Effector memory CD8-positive, alpha-beta T cell (primary cell): ENCODE measurements at regions not wholly inside any gene's neighbourhood (a gene's known extent, or its start where the extent isn't known, plus 50 kb on each side); places are given as distances from the start of the nearest gene placed in this dataset.

ENCODE experiments used
- ATAC-seq: fragments of 150-1000 bp; cut with Tn5 transposase; replicated peaks from 2 replicates; pipeline ENCODE4 v1.10.0; 2021; ENCODE audit warnings: mild to moderate bottlenecking, moderate library complexity
- DNase-seq, 3 experiments: peaks; one replicate each; pipeline ENCODE4 v3.0.0; 2021
- H3K27ac Mint-ChIP-seq, 2 donors: one replicate each; pipeline ENCODE4 v1.8.0; 2022; ENCODE audit warnings: mild to moderate bottlenecking in 2 of 2, mixed read lengths in 2 of 2, moderate library complexity in 2 of 2
- H3K27me3 Mint-ChIP-seq, 2 donors: one replicate each; pipeline ENCODE4 v1.8.0; 2022; ENCODE audit warnings: mixed read lengths in 2 of 2
- H3K36me3 Mint-ChIP-seq: one replicate; pipeline ENCODE4 v1.8.0; 2022; ENCODE audit warnings: mild to moderate bottlenecking, moderate library complexity, mixed read lengths; ENCODE audit not compliant: insufficient read depth
- H3K4me1 Mint-ChIP-seq, 2 donors: one replicate each; pipeline ENCODE4 v1.8.0; 2022; ENCODE audit warnings: low read depth in 2 of 2, mixed read lengths in 2 of 2
- H3K4me3 Mint-ChIP-seq, 2 donors: one replicate each; pipeline ENCODE4 v1.8.0; 2022; ENCODE audit warnings: mild to moderate bottlenecking in 2 of 2, mixed read lengths in 2 of 2, moderate library complexity in 2 of 2
- H3K9me3 Mint-ChIP-seq, 2 donors: one replicate each; pipeline ENCODE4 v1.8.0; 2022; ENCODE audit warnings: mixed read lengths in 2 of 2

GRCh38 chr6:170129691-170130171 lies 161.1 kb downstream of the DLL1 start:
- ATAC-seq = no peak
- Mint-ChIP-seq H3K9me3 (no peaks in the 10 kb centered on the region), H3K4me1 (peaks cover 0 to 3% of the 10 kb centered on the region in 2 donors), H3K27ac (no peak overlapping the region), H3K36me3 (no peaks in the 10 kb centered on the region), H3K4me3 (no peak overlapping the region), H3K27me3 (peaks cover 29 to 31% of the 10 kb centered on the region in 2 donors)
- no peak for DNase-seq

- Mint-ChIP-seq H3K36me3 (no peaks in the 10 kb centered on the region), H3K4me3 (no peak overlapping the region), H3K27me3 (peaks cover 26 to 30% of the 10 kb centered on the region in 2 donors), H3K9me3 (no peaks in the 10 kb centered on the region), H3K27ac (no peak overlapping the region), H3K4me1 (peaks cover 0 to 3% of the 10 kb centered on the region in 2 donors)
- no peak for ATAC-seq
- no peak for DNase-seq
Observed at GRCh38 chr6:170128811-170129681, 161.8 kb downstream of the DLL1 start.

- Mint-ChIP-seq H3K9me3 (no peaks in the 10 kb centered on the region), H3K27me3 (peaks cover 24 to 28% of the 10 kb centered on the region in 2 donors), H3K27ac (no peak overlapping the region), H3K4me3 (no peak overlapping the region), H3K4me1 (peaks cover 0 to 3% of the 10 kb centered on the region in 2 donors), H3K36me3 (no peaks in the 10 kb centered on the region)
- ATAC-seq (no peak), DNase-seq (no peak)
Observed at GRCh38 chr6:170128346-170128745, 162.5 kb downstream of the DLL1 start.

GRCh38 chr6:170127151-170127550 lies 163.7 kb downstream of the DLL1 start:
- H3K27ac Mint-ChIP-seq = no peak overlapping the region

DNA sequence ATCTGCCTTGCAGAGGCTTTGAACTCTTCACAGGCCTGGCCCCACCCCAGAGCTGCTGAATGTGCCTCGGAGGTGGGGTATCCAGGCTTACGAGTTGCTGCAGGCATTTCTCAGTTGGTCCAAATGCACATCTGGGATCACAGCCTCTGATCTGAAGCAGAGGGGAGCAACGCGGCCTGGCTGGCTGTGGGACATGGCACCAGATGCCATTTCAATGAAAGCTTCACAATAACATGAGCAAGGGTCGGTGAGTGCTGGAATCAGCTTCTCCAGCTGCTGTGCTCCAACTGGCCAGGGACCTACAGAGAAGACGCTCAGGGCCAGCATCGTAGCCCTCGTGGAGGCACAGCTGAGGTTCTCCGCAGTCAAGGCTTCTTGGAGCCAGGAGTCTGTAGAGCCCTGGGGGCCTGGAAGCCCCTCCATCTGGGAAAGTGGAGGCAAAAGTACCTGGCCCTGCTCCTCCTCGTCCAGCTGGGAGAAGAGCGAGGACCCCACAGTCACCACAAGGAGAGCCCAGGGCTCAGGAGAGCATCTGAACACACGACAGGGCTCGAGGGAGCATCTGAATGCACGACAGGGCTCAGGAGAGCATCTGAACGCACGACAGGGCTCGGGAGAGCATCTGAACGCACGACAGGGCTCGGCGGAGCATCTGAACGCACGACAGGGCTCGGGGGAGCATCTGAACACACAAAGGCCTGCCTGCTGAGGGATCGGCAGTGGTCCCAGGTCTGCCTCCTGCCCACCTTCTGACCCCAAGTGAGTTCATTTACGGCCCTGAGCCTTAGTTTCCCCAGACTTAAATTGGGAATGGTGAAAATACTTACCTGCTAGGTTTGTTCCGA lies 165.2 kb downstream of the DLL1 start:
- no peaks in the 10 kb centered on the region for H3K36me3 Mint-ChIP-seq
- DNase-seq = no peak
- no peak for ATAC-seq
- peaks cover 13 to 22% of the 10 kb centered on the region in 2 donors for H3K27me3 Mint-ChIP-seq
- H3K4me3 Mint-ChIP-seq = no peak overlapping the region
- peaks cover 0 to 13% of the 10 kb centered on the region in 2 donors for H3K9me3 Mint-ChIP-seq
- H3K27ac Mint-ChIP-seq = no peak overlapping the region
- H3K4me1 Mint-ChIP-seq = no peaks in the 10 kb centered on the region

More at GRCh38 chr6:170127151-170127550, 163.7 kb downstream of the DLL1 start:
- DNase-seq (no peak), ATAC-seq (no peak)
- Mint-ChIP-seq H3K36me3 (no peaks in the 10 kb centered on the region), H3K4me3 (no peak overlapping the region), H3K4me1 (peaks cover 0 to 3% of the 10 kb centered on the region in 2 donors), H3K27me3 (peaks cover 24 to 28% of the 10 kb centered on the region in 2 donors), H3K9me3 (no peaks in the 10 kb centered on the region)

DNA sequence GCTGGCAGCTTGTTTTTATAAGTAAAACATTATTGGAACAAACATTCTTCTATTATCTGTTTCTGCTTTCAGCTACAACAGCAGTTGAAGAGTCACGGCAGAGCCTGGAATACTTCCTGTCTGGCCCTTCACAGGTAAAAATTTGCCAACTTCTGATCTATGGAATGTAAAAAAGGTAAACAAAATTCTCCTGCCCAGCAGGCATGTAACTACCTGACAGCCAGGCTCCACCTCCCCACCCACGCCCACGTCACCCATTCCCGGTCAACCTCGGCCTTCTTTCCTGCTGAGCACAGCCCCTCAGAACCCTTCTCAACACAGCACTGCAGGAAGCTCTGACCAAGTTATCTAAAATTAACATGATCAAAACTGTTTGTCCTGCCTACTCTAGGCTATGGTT lies 166.0 kb downstream of the DLL1 start:
- ATAC-seq = no peak

DNA sequence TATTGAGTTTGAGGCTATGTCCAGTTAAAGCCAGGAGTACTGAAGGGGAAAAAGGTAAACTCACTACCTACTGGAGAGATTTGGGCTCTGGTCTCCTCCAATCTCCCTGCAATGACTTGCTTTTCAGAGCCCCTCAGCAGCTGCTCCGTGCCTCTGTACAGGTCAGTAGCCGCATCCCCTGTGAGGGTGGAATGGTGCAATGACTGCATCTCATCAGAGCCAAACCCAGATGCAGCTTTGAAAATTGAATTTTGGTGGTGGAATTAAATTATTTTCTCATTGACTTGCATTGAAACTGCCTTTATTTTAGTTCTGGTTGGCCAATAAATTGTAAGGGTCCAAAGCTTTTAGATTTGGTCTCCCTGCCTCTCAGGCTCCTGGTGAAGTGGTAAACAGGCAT lies 166.7 kb downstream of the DLL1 start:
- H3K27ac Mint-ChIP-seq = no peak overlapping the region
- peaks cover 0 to 19% of the 10 kb centered on the region in 2 donors for H3K9me3 Mint-ChIP-seq
- ATAC-seq (no peak), DNase-seq (no peak)
- H3K4me1 Mint-ChIP-seq = no peaks in the 10 kb centered on the region
- no peaks in the 10 kb centered on the region for H3K36me3 Mint-ChIP-seq
- no peak overlapping the region for H3K4me3 Mint-ChIP-seq
- H3K27me3 Mint-ChIP-seq = peaks cover 13 to 22% of the 10 kb centered on the region in 2 donors

More for the DNA sequence above, 166.0 kb downstream of the DLL1 start:
- Mint-ChIP-seq H3K4me3 (no peak overlapping the region), H3K9me3 (peaks cover 0 to 19% of the 10 kb centered on the region in 2 donors), H3K4me1 (no peaks in the 10 kb centered on the region), H3K27me3 (peaks cover 13 to 22% of the 10 kb centered on the region in 2 donors), H3K27ac (no peak overlapping the region), H3K36me3 (no peaks in the 10 kb centered on the region)
- no peak for DNase-seq

DNA sequence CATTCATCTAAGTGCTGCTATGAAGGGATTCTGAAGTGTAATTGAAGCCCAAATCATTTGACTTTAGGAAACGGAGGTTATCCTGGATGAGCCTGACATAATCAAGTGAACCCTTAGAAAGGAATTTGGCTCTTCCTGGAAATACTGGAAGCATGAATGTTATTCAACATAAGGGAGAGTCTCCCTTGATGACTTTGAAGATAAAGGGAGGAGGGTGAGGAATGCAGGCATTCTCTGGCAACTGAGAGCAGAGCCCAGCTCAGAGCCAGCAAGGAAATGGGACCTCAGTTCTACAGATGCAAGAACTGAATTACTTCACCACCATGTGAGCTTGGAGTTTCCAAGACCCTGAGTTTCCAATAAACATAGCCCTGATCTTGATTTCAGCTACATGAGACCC lies 168.2 kb downstream of the DLL1 start:
- Mint-ChIP-seq H3K4me3 (no peak overlapping the region), H3K9me3 (peaks cover 0 to 19% of the 10 kb centered on the region in 2 donors), H3K27me3 (peaks cover 20 to 33% of the 10 kb centered on the region in 2 donors), H3K4me1 (peaks cover 0 to 3% of the 10 kb centered on the region in 2 donors), H3K27ac (no peak overlapping the region), H3K36me3 (no peaks in the 10 kb centered on the region)
- DNase-seq = no peak
- ATAC-seq = no peak

GRCh38 chr6:170117111-170117972 lies 173.5 kb downstream of the DLL1 start:
- Mint-ChIP-seq H3K27me3 (peaks cover 21 to 22% of the 10 kb centered on the region in 2 donors), H3K4me3 (peak overlapping the region in 1 of 2 donors; percentile 44), H3K9me3 (peaks cover 0 to 19% of the 10 kb centered on the region in 2 donors), H3K27ac (no peak overlapping the region), H3K4me1 (peaks cover 0 to 7% of the 10 kb centered on the region in 2 donors), H3K36me3 (no peaks in the 10 kb centered on the region)
- ATAC-seq (no peak), DNase-seq (no peak)

DNA sequence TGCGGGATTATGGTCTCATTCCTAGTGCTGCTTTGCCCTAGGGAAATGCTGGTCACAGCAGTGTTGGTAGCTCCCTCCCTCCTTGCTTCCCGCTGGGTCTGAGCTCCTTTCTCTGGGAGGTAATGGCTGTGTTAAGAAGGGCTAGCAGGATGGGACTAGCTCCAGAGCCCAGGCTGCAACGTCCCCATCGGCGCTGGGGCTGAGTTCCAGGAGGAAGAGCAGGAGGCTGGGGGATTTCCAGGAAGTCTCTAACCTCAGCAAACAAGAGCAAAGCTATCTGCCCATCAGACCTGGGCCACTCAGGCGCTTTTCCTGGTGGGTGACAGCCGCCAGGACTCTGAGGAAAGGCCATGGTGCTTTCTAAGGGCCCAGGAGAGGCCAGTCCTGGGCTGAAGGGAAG lies 174.2 kb downstream of the DLL1 start:
- H3K9me3 Mint-ChIP-seq = peaks cover 0 to 15% of the 10 kb centered on the region in 2 donors
- peaks cover 21 to 22% of the 10 kb centered on the region in 2 donors for H3K27me3 Mint-ChIP-seq
- H3K36me3 Mint-ChIP-seq = no peaks in the 10 kb centered on the region
- ATAC-seq (no peak), DNase-seq (no peak)
- no peak overlapping the region for H3K27ac Mint-ChIP-seq
- peaks cover 0 to 7% of the 10 kb centered on the region in 2 donors for H3K4me1 Mint-ChIP-seq
- no peak overlapping the region for H3K4me3 Mint-ChIP-seq

- peaks cover 0 to 7% of the 10 kb centered on the region in 2 donors for H3K4me1 Mint-ChIP-seq
- H3K36me3 Mint-ChIP-seq = peaks cover 4% of the 10 kb centered on the region
- peaks cover 0 to under 1% of the 10 kb centered on the region in 2 donors for H3K9me3 Mint-ChIP-seq
- H3K4me3 Mint-ChIP-seq = no peak overlapping the region
- H3K27ac Mint-ChIP-seq = peak overlapping the region in 1 of 2 donors; percentile 73
- H3K27me3 Mint-ChIP-seq = peaks cover 21 to 22% of the 10 kb centered on the region in 2 donors
- no peak for ATAC-seq
- no peak for DNase-seq
Observed at GRCh38 chr6:170114956-170115855, 175.7 kb downstream of the DLL1 start.
